Stomach (tissue), 8 donors: ENCODE measurements at regions not wholly inside any gene's neighbourhood (a gene's known extent, or its start where the extent isn't known, plus 50 kb on each side); places are given as distances from the start of the nearest gene placed in this dataset.

Experiments
- DNase-seq, 2 donors: peaks; one replicate each; pipeline versions ENCODE4 v3.0.0 to v3.0.0-alpha.2; 2013 to 2019
- H3K27ac ChIP-seq, 5 donors: fragments of 200-600 bp in 4 of 5; sonication (generic) in 4 of 5; one replicate each; pipeline ENCODE4 v1.5.1; 2013 to 2019; ENCODE audit warnings: mild to moderate bottlenecking in 1 of 5, moderate library complexity in 1 of 5
- H3K27me3 ChIP-seq, 3 donors: fragments of 200-600 bp; sonication (generic); one replicate each; pipeline ENCODE4 v1.5.1; 2017 to 2019; ENCODE audit warnings: mixed run types in 1 of 3
- H3K36me3 ChIP-seq, 4 donors: fragments of 200-600 bp; sonication (generic); 1 replicate in 3 of 4; 2 replicates in 1 of 4; pipeline ENCODE4 v1.5.1; 2016 to 2019
- H3K4me1 ChIP-seq, 4 donors: fragments of 200-600 bp; sonication (generic); one replicate each; pipeline ENCODE4 v1.5.1; 2016 to 2019
- H3K4me3 ChIP-seq, 4 donors: fragments of 200-600 bp; sonication (generic) in 3 of 4; one replicate each; pipeline ENCODE4 v1.5.1; 2016 to 2019; ENCODE audit warnings: mild to moderate bottlenecking in 1 of 4
- H3K9me3 ChIP-seq, 4 donors: fragments of 200-600 bp; sonication (generic); one replicate each; pipeline ENCODE4 v1.5.1; 2016 to 2019
- CTCF ChIP-seq, 7 experiments: fragments of 450-650 bp in 4 of 7; fragments of 200-600 bp in 3 of 7; sonication (generic) in 3 of 7; IDR thresholded peaks; one replicate each; pipeline ENCODE4 v1.5.1; 2016 to 2019; ENCODE audit warnings: antibody characterized with exemption in 7 of 7, control low read depth in 2 of 7, mild to moderate bottlenecking in 1 of 7
- EP300 ChIP-seq: sonication (generic); formaldehyde crosslinking; IDR thresholded peaks from one replicate; pipeline ENCODE4 v1.6.1; 2017; ENCODE audit warnings: antibody characterized with exemption
- POLR2A ChIP-seq, 4 donors: fragments of 450-650 bp; IDR thresholded peaks; one replicate each; pipeline ENCODE4 v1.6.1; 2016; ENCODE audit warnings: antibody characterized with exemption in 4 of 4, control low read depth in 2 of 4, mild to moderate bottlenecking in 1 of 4, moderate library complexity in 1 of 4
- POLR2AphosphoS5 ChIP-seq, 3 donors: sonication (generic); formaldehyde crosslinking; IDR thresholded peaks; one replicate each; pipeline ENCODE4 v1.6.1; 2016; ENCODE audit warnings: antibody characterized with exemption in 3 of 3
- WGBS, 5 donors: extraction: QIAGEN DNeasy Blood & Tissue Kit in 3 of 5; methylation state at CpG; one replicate each; pipeline versions ENCODE4 v1.1.5 to v1.1.7; 2013 to 2018; 5-methylcytosine and 5-hydroxymethylcytosine counted together
- intact Hi-C: fragments of 100-400 bp; cut with DNase I; formaldehyde crosslinking; loops from one replicate; pipeline ENCODE4 v1.15.1; 2023; ENCODE audit warnings: low total_unique reads
- donor health status: healthy with polysubstance abuse.
- donor health status: Bipolar disorder and iron deficiency.
- donor health status: healthy.

- H3K4me3 ChIP-seq: no peak overlapping the region
- H3K9me3 ChIP-seq: no peaks in the 10 kb centered on the region
- H3K27ac ChIP-seq: no peak overlapping the region
- H3K27me3 ChIP-seq: no peaks in the 10 kb centered on the region
- intact Hi-C loops: no loop called here
- no peak for DNase-seq
- WGBS, 5 donors: 74 to 84% (median 80%) methylated on average over 3 of the region's 3 CpGs
- no peaks in the 10 kb centered on the region for H3K4me1 ChIP-seq
- H3K36me3 ChIP-seq: no peaks in the 10 kb centered on the region
- no peak for TF ChIP-seq EP300
- no peak for TF ChIP-seq CTCF (IDR thresholded peaks at IDR 0.05)
- no peak for TF ChIP-seq POLR2AphosphoS5 (IDR thresholded peaks at IDR 0.05)
- no peak for TF ChIP-seq POLR2A (IDR thresholded peaks at IDR 0.05)
Observed at GRCh38 chr10:52703451-52703850, 69.1 kb downstream of the MBL2 start.

- H3K9me3 ChIP-seq: no peaks in the 10 kb centered on the region
- no peak for TF ChIP-seq POLR2A (IDR thresholded peaks at IDR 0.05)
- no peak for TF ChIP-seq POLR2AphosphoS5 (IDR thresholded peaks at IDR 0.05)
- no peak for TF ChIP-seq CTCF (IDR thresholded peaks at IDR 0.05)
- no peak for TF ChIP-seq EP300
- no peaks in the 10 kb centered on the region for H3K36me3 ChIP-seq
- H3K4me1 ChIP-seq: no peaks in the 10 kb centered on the region
- H3K27ac ChIP-seq: no peak overlapping the region
- H3K4me3 ChIP-seq: no peak overlapping the region
- 49 to 70% (median 62%) methylated on average over 4 of the region's 4 CpGs for WGBS, 5 donors
- no peaks in the 10 kb centered on the region for H3K27me3 ChIP-seq
- DNase-seq: no peak
- intact Hi-C loops: no loop called here
Observed at GRCh38 chr10:52703898-52704297, 68.7 kb downstream of the MBL2 start.

GRCh38 chr10:52706332-52707070 is 66.1 kb downstream of the MBL2 start:
- intact Hi-C loops: no loop called here
- H3K4me1 ChIP-seq: no peaks in the 10 kb centered on the region
- no peaks in the 10 kb centered on the region for H3K36me3 ChIP-seq
- no peak overlapping the region for H3K27ac ChIP-seq
- H3K4me3 ChIP-seq: no peak overlapping the region
- peaks cover 0 to under 1% (median 0%) of the 10 kb centered on the region in 4 donors for H3K9me3 ChIP-seq
- 82 to 90% (median 85%) methylated on average over 4 of the region's 4 CpGs for WGBS, 5 donors
- no peak for TF ChIP-seq CTCF (IDR thresholded peaks at IDR 0.05)
- TF ChIP-seq POLR2AphosphoS5 (IDR thresholded peaks at IDR 0.05): no peak
- no peak for TF ChIP-seq EP300
- TF ChIP-seq POLR2A (IDR thresholded peaks at IDR 0.05): no peak
- no peaks in the 10 kb centered on the region for H3K27me3 ChIP-seq
- no peak for DNase-seq
